Lung (tissue), 11 donors: ENCODE measurements at regions not wholly inside any gene's neighbourhood (a gene's known extent, or its start where the extent isn't known, plus 50 kb on each side); places are given as distances from the start of the nearest gene placed in this dataset.

Experiments
- ATAC-seq: fragments of 200-7000 bp; cut with Tn5 transposase; one replicate; pipeline ENCODE4 v1.9.1; 2020; ENCODE audit warnings: moderate number of reproducible peaks; ENCODE audit not compliant: insufficient read depth, low FRiP score
- DNase-seq, 3 donors: peaks; one replicate each; pipeline ENCODE4 v3.0.0-alpha.2; 2013 to 2017
- H3K27ac ChIP-seq, 2 donors: one replicate each; pipeline ENCODE4 v1.5.1; 2013; ENCODE audit warnings: mild to moderate bottlenecking in 2 of 2, moderate library complexity in 2 of 2, control low read depth in 1 of 2, inconsistent platforms in 1 of 2, low read depth in 1 of 2, low read length in 1 of 2
- H3K27me3 ChIP-seq, 3 donors: one replicate each; pipeline ENCODE4 v1.5.1; 2013; ENCODE audit warnings: low read length in 2 of 3; ENCODE audit not compliant: control insufficient read depth in 3 of 3, insufficient read depth in 3 of 3
- H3K36me3 ChIP-seq, 4 donors: one replicate each; pipeline ENCODE4 v1.5.1; 2013; ENCODE audit warnings: low read length in 4 of 4, mild to moderate bottlenecking in 1 of 4, moderate library complexity in 1 of 4; ENCODE audit not compliant: control insufficient read depth in 4 of 4, insufficient read depth in 4 of 4
- H3K4me1 ChIP-seq, 5 donors: one replicate each; pipeline ENCODE4 v1.5.1; 2013; ENCODE audit warnings: low read length in 5 of 5, mild to moderate bottlenecking in 2 of 5, moderate library complexity in 1 of 5; ENCODE audit not compliant: control insufficient read depth in 5 of 5, insufficient read depth in 5 of 5
- H3K4me3 ChIP-seq: one replicate; pipeline ENCODE4 v1.5.1; 2013; ENCODE audit warnings: mild to moderate bottlenecking, control low read depth, moderate library complexity
- H3K9ac ChIP-seq, 2 donors: one replicate each; pipeline ENCODE4 v1.5.1; 2013; ENCODE audit warnings: low read length in 2 of 2, control low read depth in 1 of 2; ENCODE audit not compliant: insufficient read depth in 1 of 2
- H3K9me3 ChIP-seq, 4 donors: one replicate each; pipeline ENCODE4 v1.5.1; 2013; ENCODE audit warnings: low read length in 3 of 4, mild to moderate bottlenecking in 1 of 4, moderate library complexity in 1 of 4; ENCODE audit not compliant: control insufficient read depth in 4 of 4, insufficient read depth in 3 of 4
- CTCF ChIP-seq: IDR thresholded peaks from 2 replicates; pipeline ENCODE4 v1.5.1; 2012; ENCODE audit warnings: mild to moderate bottlenecking; ENCODE audit errors: control extremely low read depth, extremely low read depth
- WGBS, 2 donors: extraction: QIAGEN DNeasy Blood & Tissue Kit; methylation state at CpG; one replicate each; pipeline ENCODE4 v1.1.7; 2013; 5-methylcytosine and 5-hydroxymethylcytosine counted together
- donor health status: control.
- donor health status: control.
- donor health status: Bipolar disorder and iron deficiency.
- donor health status: healthy.
- donor health status: DM: yes; HTN: yes; CAD: no.

- Histone ChIP-seq H3K4me1 (no peaks in the 10 kb centered on the region), H3K9me3 (peaks cover 0 to 3% (median 0%) of the 10 kb centered on the region in 4 donors), H3K4me3 (no peak overlapping the region), H3K27me3 (no peaks in the 10 kb centered on the region), H3K9ac (no peak overlapping the region), H3K36me3 (no peaks in the 10 kb centered on the region), H3K27ac (no peak overlapping the region)
- ATAC-seq (no peak), DNase-seq (no peak)
- 72 to 78% methylated on average over 3 of the region's 3 CpGs for WGBS, 2 donors
- no peak for TF ChIP-seq CTCF
These were observed 678.4 kb downstream of the DCDC2C start for GRCh38 chr2:4381773-4382172.

- no peak for TF ChIP-seq CTCF
- ATAC-seq: no peak
- Histone ChIP-seq H3K4me1 (no peaks in the 10 kb centered on the region), H3K36me3 (no peaks in the 10 kb centered on the region), H3K27ac (no peak overlapping the region), H3K9ac (no peak overlapping the region), H3K4me3 (no peak overlapping the region), H3K27me3 (no peaks in the 10 kb centered on the region), H3K9me3 (peaks cover 0 to 7% (median 5%) of the 10 kb centered on the region in 4 donors)
- WGBS, 2 donors: 74 to 83% methylated on average over 3 of the region's 3 CpGs
- no peak for DNase-seq
These were observed 687.6 kb downstream of the DCDC2C start for GRCh38 chr2:4391013-4391412.

GRCh38 chr2:4404363-4404762, 701.0 kb downstream of the DCDC2C start:
- H3K4me3 ChIP-seq: no peak overlapping the region
- no peak overlapping the region for H3K9ac ChIP-seq
- H3K4me1 ChIP-seq: no peaks in the 10 kb centered on the region
- no peak for DNase-seq
- H3K27me3 ChIP-seq: no peaks in the 10 kb centered on the region
- no peak for TF ChIP-seq CTCF
- no peak for ATAC-seq
- WGBS, 2 donors: 57 to 74% methylated on average over 10 of the region's 10 CpGs
- H3K36me3 ChIP-seq: no peaks in the 10 kb centered on the region
- H3K9me3 ChIP-seq: peaks cover 0 to 5% (median 1%) of the 10 kb centered on the region in 4 donors
- H3K27ac ChIP-seq: no peak overlapping the region

GRCh38 chr2:4408321-4408720, 704.9 kb downstream of the DCDC2C start:
- Histone ChIP-seq H3K9me3 (peaks cover 0 to 1% (median 0%) of the 10 kb centered on the region in 4 donors), H3K9ac (no peak overlapping the region), H3K4me3 (no peak overlapping the region), H3K27ac (no peak overlapping the region), H3K27me3 (no peaks in the 10 kb centered on the region), H3K4me1 (no peaks in the 10 kb centered on the region), H3K36me3 (no peaks in the 10 kb centered on the region)
- no peak for ATAC-seq
- no peak for TF ChIP-seq CTCF
- 70 to 77% methylated on average over 10 of the region's 10 CpGs for WGBS, 2 donors
- no peak for DNase-seq
